NOMO-1 (cell line): ENCODE measurements at regions not wholly inside any gene's neighbourhood (a gene's known extent, or its start where the extent isn't known, plus 50 kb on each side); places are given as distances from the start of the nearest gene placed in this dataset.
"Not testable (repeated sequence)": the region's sequence is repeated elsewhere in the genome, so short reads cannot be mapped to it uniquely, and the experiment has no call there.

ENCODE experiments used
- DNase-seq, 2 experiments: peaks; one replicate each; lab custom pipeline; 2025; ENCODE audit not compliant: unreplicated experiment in 2 of 2; lab: John Stamatoyannopoulos, UW

GRCh38 chr11:87779276-87780067 is 395.8 kb downstream of the RAB38 start:
- no peak for DNase-seq

GRCh38 chr11:87778357-87778756 is 396.9 kb downstream of the RAB38 start:
- DNase-seq, result no peak

- DNase-seq, result no peak
These were observed 400.2 kb downstream of the RAB38 start for GRCh38 chr11:87775036-87775435.

- DNase-seq, result no peak
These were observed 405.6 kb downstream of the RAB38 start for GRCh38 chr11:87769661-87770060.

GRCh38 chr11:87767615-87768014 is 407.6 kb downstream of the RAB38 start:
- no peak for DNase-seq

- DNase-seq, result not testable (repeated sequence)
These were observed 411.2 kb downstream of the RAB38 start for GRCh38 chr11:87764075-87764474.

GRCh38 chr11:87754685-87755084 is 420.6 kb downstream of the RAB38 start:
- DNase-seq, result no peak

GRCh38 chr11:87753143-87753542 is 422.1 kb downstream of the RAB38 start:
- no peak for DNase-seq

- no peak for DNase-seq
These were observed 432.2 kb downstream of the RAB38 start for GRCh38 chr11:87743007-87743406.

- DNase-seq, result peak in 1 of 2 experiments; percentile 26
These were observed 434.3 kb downstream of the RAB38 start for GRCh38 chr11:87740968-87741367.

GRCh38 chr11:87740451-87740850 is 434.8 kb downstream of the RAB38 start:
- DNase-seq, result no peak

GRCh38 chr11:87739766-87740165 is 435.5 kb downstream of the RAB38 start:
- no peak for DNase-seq

- no peak for DNase-seq
These were observed 436.0 kb downstream of the RAB38 start for GRCh38 chr11:87739261-87739660.

- no peak for DNase-seq
These were observed 438.3 kb downstream of the RAB38 start for GRCh38 chr11:87736928-87737327.

- no peak for DNase-seq
These were observed 448.7 kb downstream of the RAB38 start for GRCh38 chr11:87726506-87726905.

GRCh38 chr11:87724358-87724757 is 450.9 kb downstream of the RAB38 start:
- DNase-seq, result no peak

- DNase-seq, result no peak
These were observed 452.3 kb downstream of the RAB38 start for GRCh38 chr11:87722756-87723565.

GRCh38 chr11:87719326-87720073 is 455.7 kb downstream of the RAB38 start:
- no peak for DNase-seq

- no peak for DNase-seq
These were observed 462.4 kb downstream of the RAB38 start for GRCh38 chr11:87712802-87713202.

- DNase-seq, result no peak
These were observed 462.9 kb downstream of the RAB38 start for GRCh38 chr11:87712391-87712790.

- DNase-seq, result not testable (repeated sequence)
These were observed 471.7 kb downstream of the RAB38 start for GRCh38 chr11:87703589-87703988.
